Mesenchymal stem cell (in vitro differentiated cells and primary cell): ENCODE measurements at regions not wholly inside any gene's neighbourhood (a gene's known extent, or its start where the extent isn't known, plus 50 kb on each side); places are given as distances from the start of the nearest gene placed in this dataset.

Source experiments
- DNase-seq: peaks from one replicate; pipeline ENCODE4 v3.0.0-alpha.2; 2013
- H2AFZ ChIP-seq: one replicate; pipeline ENCODE4 v1.6.1; 2013; ENCODE audit warnings: low read depth, mild to moderate bottlenecking, control low read depth, inconsistent platforms, low read length, moderate library complexity
- H2AK5ac ChIP-seq: 2 replicates; pipeline ENCODE4 v1.6.1; 2013; ENCODE audit warnings: low read length, moderate library complexity, mild to moderate bottlenecking, inconsistent platforms; ENCODE audit not compliant: severe bottlenecking
- H2BK120ac ChIP-seq: one replicate; pipeline ENCODE4 v1.6.1; 2013; ENCODE audit warnings: low read depth, mild to moderate bottlenecking, inconsistent platforms, low read length, moderate library complexity
- H2BK12ac ChIP-seq, 2 experiments: one replicate each; pipeline ENCODE4 v1.6.1; 2013; ENCODE audit warnings: inconsistent platforms in 2 of 2, low read length in 2 of 2, mild to moderate bottlenecking in 2 of 2, moderate library complexity in 2 of 2, control low read depth in 1 of 2
- H2BK15ac ChIP-seq: one replicate; pipeline ENCODE4 v1.6.1; 2013; ENCODE audit warnings: mild to moderate bottlenecking, low read depth, inconsistent platforms; ENCODE audit not compliant: poor library complexity, severe bottlenecking
- H2BK5ac ChIP-seq: 2 replicates; pipeline ENCODE4 v1.6.1; 2013; ENCODE audit warnings: low read depth, mild to moderate bottlenecking, low read length, control low read depth, inconsistent platforms; ENCODE audit not compliant: poor library complexity, severe bottlenecking
- H3K14ac ChIP-seq, 2 experiments: one replicate each; pipeline ENCODE4 v1.6.1; 2013; ENCODE audit warnings: inconsistent platforms in 2 of 2, low read length in 2 of 2, control low read depth in 1 of 2, mild to moderate bottlenecking in 1 of 2, moderate library complexity in 1 of 2
- H3K18ac ChIP-seq, 2 experiments: one replicate each; pipeline ENCODE4 v1.6.1; 2013; ENCODE audit warnings: inconsistent platforms in 2 of 2, low read length in 2 of 2, control low read depth in 1 of 2, low read depth in 1 of 2, mild to moderate bottlenecking in 1 of 2
- H3K23ac ChIP-seq, 2 experiments: one replicate each; pipeline ENCODE4 v1.6.1; 2013; ENCODE audit warnings: inconsistent platforms in 2 of 2, low read length in 2 of 2, mild to moderate bottlenecking in 2 of 2, moderate library complexity in 2 of 2, control low read depth in 1 of 2
- H3K27ac ChIP-seq: 2 replicates; pipeline ENCODE4 v1.5.1; 2013; ENCODE audit warnings: mild to moderate bottlenecking, moderate library complexity, low read length, control low read depth, inconsistent platforms; ENCODE audit not compliant: poor library complexity, severe bottlenecking
- H3K27me3 ChIP-seq, 2 experiments: 2 replicates each; pipeline versions ENCODE4 v1.6.1 to v1.7.0; 2013; ENCODE audit warnings: low read length in 2 of 2, mild to moderate bottlenecking in 2 of 2, moderate library complexity in 2 of 2, control low read depth in 1 of 2, inconsistent platforms in 1 of 2; ENCODE audit not compliant: control insufficient read depth in 1 of 2, insufficient read depth in 1 of 2
- H3K36me3 ChIP-seq, 2 experiments: 2 replicates each; pipeline versions ENCODE4 v1.6.1 to v1.7.0; 2013; ENCODE audit warnings: low read length in 2 of 2, control low read depth in 1 of 2, inconsistent platforms in 1 of 2, low read depth in 1 of 2, mild to moderate bottlenecking in 1 of 2; ENCODE audit not compliant: insufficient read depth in 2 of 2, control insufficient read depth in 1 of 2
- H3K4ac ChIP-seq, 2 experiments: one replicate each; pipeline ENCODE4 v1.6.1; 2013; ENCODE audit warnings: inconsistent platforms in 2 of 2, low read length in 2 of 2, mild to moderate bottlenecking in 2 of 2, moderate library complexity in 2 of 2, control low read depth in 1 of 2, low read depth in 1 of 2
- H3K4me1 ChIP-seq: 2 replicates; pipeline ENCODE4 v1.6.1; 2013; ENCODE audit warnings: low read depth, low read length, control low read depth; ENCODE audit not compliant: control insufficient read depth, insufficient read depth
- H3K4me2 ChIP-seq: 2 replicates; pipeline ENCODE4 v1.6.1; 2013; ENCODE audit warnings: low read length, mild to moderate bottlenecking, inconsistent platforms; ENCODE audit not compliant: poor library complexity, severe bottlenecking
- H3K4me3 ChIP-seq, 2 experiments: 2 replicates each; pipeline versions ENCODE4 v1.5.1 to v1.7.0; 2013; ENCODE audit warnings: low read length in 2 of 2, mild to moderate bottlenecking in 2 of 2, control low read depth in 1 of 2, low read depth in 1 of 2; ENCODE audit not compliant: insufficient read depth in 1 of 2
- H3K79me1 ChIP-seq: replicated peaks from 2 replicates; pipeline ENCODE4 v1.6.1; 2013; ENCODE audit warnings: mild to moderate bottlenecking, control low read depth, low read length, inconsistent platforms; ENCODE audit not compliant: poor library complexity, severe bottlenecking
- H3K9ac ChIP-seq: 2 replicates; pipeline ENCODE4 v1.7.0; 2013; ENCODE audit warnings: mild to moderate bottlenecking, low read length, moderate library complexity
- H3K9me3 ChIP-seq: 2 replicates; pipeline ENCODE4 v1.7.0; 2013; ENCODE audit warnings: mild to moderate bottlenecking, low read length; ENCODE audit not compliant: control insufficient read depth
- H4K8ac ChIP-seq: one replicate; pipeline ENCODE4 v1.6.1; 2013; ENCODE audit warnings: inconsistent platforms, mild to moderate bottlenecking, low read length, moderate library complexity
- H4K91ac ChIP-seq: one replicate; pipeline ENCODE4 v1.6.1; 2013; ENCODE audit warnings: mild to moderate bottlenecking, low read length, inconsistent platforms
- WGBS: methylation state at CpG from one replicate; pipeline ENCODE4 v1.1.7; 2013; ENCODE audit warnings: mixed read lengths; 5-methylcytosine and 5-hydroxymethylcytosine counted together

GRCh38 chr15:54854667-54855066 is 342.1 kb downstream of the RSL24D1 start:
- Histone ChIP-seq H3K79me1 (no peaks in the 10 kb centered on the region), H2AK5ac (no peak overlapping the region), H4K8ac (no peak overlapping the region), H3K18ac (no peak overlapping the region), H3K27me3 (no peaks in the 10 kb centered on the region), H3K14ac (no peak overlapping the region), H2AFZ (no peak overlapping the region), H2BK15ac (no peak overlapping the region), H2BK120ac (no peak overlapping the region), H2BK5ac (no peak overlapping the region), H3K27ac (no peak overlapping the region), H3K4me3 (no peak overlapping the region), H4K91ac (no peak overlapping the region), H3K23ac (no peak overlapping the region), H3K9ac (no peak overlapping the region), H2BK12ac (no peak overlapping the region), H3K9me3 (peaks cover 9% of the 10 kb centered on the region), H3K4ac (no peak overlapping the region), H3K4me2 (no peak overlapping the region), H3K36me3 (no peaks in the 10 kb centered on the region), H3K4me1 (no peaks in the 10 kb centered on the region)
- DNase-seq, result no peak
- 80% methylated on average over 1 of the region's 1 CpG for WGBS

GRCh38 chr15:54850101-54850500 is 346.6 kb downstream of the RSL24D1 start:
- no peaks in the 10 kb centered on the region for H3K36me3 ChIP-seq
- no peak overlapping the region for H3K4ac ChIP-seq
- H3K4me1 ChIP-seq, result no peaks in the 10 kb centered on the region
- no peak overlapping the region for H2AK5ac ChIP-seq
- H3K23ac ChIP-seq, result no peak overlapping the region
- H2BK120ac ChIP-seq, result no peak overlapping the region
- H3K18ac ChIP-seq, result no peak overlapping the region
- H3K9ac ChIP-seq, result no peak overlapping the region
- H3K27me3 ChIP-seq, result no peaks in the 10 kb centered on the region
- no peak overlapping the region for H2AFZ ChIP-seq
- no peak overlapping the region for H3K4me3 ChIP-seq
- no peak overlapping the region for H4K8ac ChIP-seq
- no peak overlapping the region for H3K4me2 ChIP-seq
- H2BK5ac ChIP-seq, result no peak overlapping the region
- no peak overlapping the region for H2BK15ac ChIP-seq
- DNase-seq, result no peak
- peaks cover 14% of the 10 kb centered on the region for H3K9me3 ChIP-seq
- H4K91ac ChIP-seq, result no peak overlapping the region
- 67% methylated on average over 2 of the region's 4 CpGs for WGBS
- H3K27ac ChIP-seq, result no peak overlapping the region
- H2BK12ac ChIP-seq, result no peak overlapping the region
- H3K79me1 ChIP-seq, result no peaks in the 10 kb centered on the region
- no peak overlapping the region for H3K14ac ChIP-seq

GRCh38 chr15:54843006-54843405 is 353.7 kb downstream of the RSL24D1 start:
- Histone ChIP-seq H3K79me1 (no peaks in the 10 kb centered on the region), H3K4me3 (no peak overlapping the region), H3K9ac (no peak overlapping the region), H4K8ac (no peak overlapping the region), H3K23ac (no peak overlapping the region), H2AFZ (no peak overlapping the region), H2AK5ac (no peak overlapping the region), H4K91ac (no peak overlapping the region), H3K9me3 (peaks cover 17% of the 10 kb centered on the region), H3K27ac (no peak overlapping the region), H3K4me1 (no peaks in the 10 kb centered on the region), H2BK5ac (no peak overlapping the region), H3K18ac (no peak overlapping the region), H3K36me3 (no peaks in the 10 kb centered on the region), H2BK120ac (no peak overlapping the region), H3K4me2 (no peak overlapping the region), H2BK12ac (no peak overlapping the region), H3K14ac (no peak overlapping the region), H3K27me3 (no peaks in the 10 kb centered on the region), H3K4ac (no peak overlapping the region), H2BK15ac (no peak overlapping the region)
- no peak for DNase-seq

- no peak overlapping the region for H3K4me3 ChIP-seq
- WGBS, result 73% methylated on average over 2 of the region's 3 CpGs
- DNase-seq, result no peak
Measured at GRCh38 chr15:54841701-54842305, 354.9 kb downstream of the RSL24D1 start.

More at GRCh38 chr15:54841701-54842305, 354.9 kb downstream of the RSL24D1 start:
- no peaks in the 10 kb centered on the region for H3K4me1 ChIP-seq
- no peak overlapping the region for H2AFZ ChIP-seq
- H3K27me3 ChIP-seq, result no peaks in the 10 kb centered on the region
- H3K23ac ChIP-seq, result no peak overlapping the region
- no peak overlapping the region for H3K4me2 ChIP-seq
- H2AK5ac ChIP-seq, result no peak overlapping the region
- no peaks in the 10 kb centered on the region for H3K79me1 ChIP-seq
- H2BK5ac ChIP-seq, result no peak overlapping the region
- no peak overlapping the region for H2BK12ac ChIP-seq
- H4K91ac ChIP-seq, result no peak overlapping the region
- H3K9ac ChIP-seq, result no peak overlapping the region
- no peak overlapping the region for H2BK15ac ChIP-seq
- no peak overlapping the region for H3K14ac ChIP-seq
- no peak overlapping the region for H4K8ac ChIP-seq
- no peaks in the 10 kb centered on the region for H3K36me3 ChIP-seq
- no peak overlapping the region for H3K4ac ChIP-seq
- H3K18ac ChIP-seq, result no peak overlapping the region
- no peak overlapping the region for H2BK120ac ChIP-seq
- H3K27ac ChIP-seq, result no peak overlapping the region
- H3K9me3 ChIP-seq, result peaks cover 11% of the 10 kb centered on the region
